OCI-LY7 (cell line): ENCODE measurements at regions not wholly inside any gene's neighbourhood (a gene's known extent, or its start where the extent isn't known, plus 50 kb on each side); places are given as distances from the start of the nearest gene placed in this dataset.

Source experiments
- EZH2phosphoT487 ChIP-seq: fragments of 200-600 bp; sonication (generic); IDR thresholded peaks from 2 replicates; pipeline ENCODE4 v1.6.1; 2018; ENCODE audit warnings: low read depth, borderline replicate concordance, mild to moderate bottlenecking, mixed run types, antibody characterized with exemption, low read length, moderate library complexity, mixed read lengths
- TF ChIP-seq, protein P1 (sequence below): fragments of 200-600 bp; sonication (generic); conservative IDR thresholded peaks from 2 replicates; pipeline ENCODE4 v1.5.1; 2014; ENCODE audit warnings: mild to moderate bottlenecking, antibody characterized with exemption, low read length, moderate library complexity, mixed read lengths

GRCh38 chr10:85222300-85222699, 893.9 kb downstream of the CCSER2 start:
- TF ChIP-seq, protein P1, sequence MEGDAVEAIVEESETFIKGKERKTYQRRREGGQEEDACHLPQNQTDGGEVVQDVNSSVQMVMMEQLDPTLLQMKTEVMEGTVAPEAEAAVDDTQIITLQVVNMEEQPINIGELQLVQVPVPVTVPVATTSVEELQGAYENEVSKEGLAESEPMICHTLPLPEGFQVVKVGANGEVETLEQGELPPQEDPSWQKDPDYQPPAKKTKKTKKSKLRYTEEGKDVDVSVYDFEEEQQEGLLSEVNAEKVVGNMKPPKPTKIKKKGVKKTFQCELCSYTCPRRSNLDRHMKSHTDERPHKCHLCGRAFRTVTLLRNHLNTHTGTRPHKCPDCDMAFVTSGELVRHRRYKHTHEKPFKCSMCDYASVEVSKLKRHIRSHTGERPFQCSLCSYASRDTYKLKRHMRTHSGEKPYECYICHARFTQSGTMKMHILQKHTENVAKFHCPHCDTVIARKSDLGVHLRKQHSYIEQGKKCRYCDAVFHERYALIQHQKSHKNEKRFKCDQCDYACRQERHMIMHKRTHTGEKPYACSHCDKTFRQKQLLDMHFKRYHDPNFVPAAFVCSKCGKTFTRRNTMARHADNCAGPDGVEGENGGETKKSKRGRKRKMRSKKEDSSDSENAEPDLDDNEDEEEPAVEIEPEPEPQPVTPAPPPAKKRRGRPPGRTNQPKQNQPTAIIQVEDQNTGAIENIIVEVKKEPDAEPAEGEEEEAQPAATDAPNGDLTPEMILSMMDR: no peak
- TF ChIP-seq EZH2phosphoT487: no peak
